ENCODE measurements at regions not wholly inside any gene's neighbourhood (a gene's known extent, or its start where the extent isn't known, plus 50 kb on each side); places are given as distances from the start of the nearest gene placed in this dataset.

DNA sequence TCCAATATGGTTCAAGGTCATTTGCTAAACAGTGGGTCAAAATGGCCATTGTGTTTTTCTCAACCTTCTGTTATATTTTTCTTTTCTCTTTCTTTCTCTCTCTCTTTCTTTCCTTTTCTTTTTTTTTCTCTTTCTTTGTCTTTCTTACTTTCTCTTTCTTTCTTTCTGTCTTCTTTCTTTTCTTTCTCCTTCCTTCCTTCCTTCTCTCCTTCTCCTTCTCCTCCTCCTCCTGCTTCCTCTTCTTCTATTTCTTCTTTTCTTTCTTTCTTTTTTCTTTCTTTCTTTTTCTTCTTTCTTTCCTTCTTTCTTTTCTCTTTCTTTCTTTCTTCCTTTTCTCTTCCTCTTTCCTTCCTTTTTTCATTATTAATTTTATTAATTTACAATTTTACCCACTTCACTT is 619.5 kb downstream of the IRX1 start:
- no peak for DNase-seq
- in situ Hi-C loops (cut with HindIII; ENCODE audit: low pct_ligation_motif_present, low sequenced_read_pairs) = no loop called here
- TF ChIP-seq, protein P1, sequence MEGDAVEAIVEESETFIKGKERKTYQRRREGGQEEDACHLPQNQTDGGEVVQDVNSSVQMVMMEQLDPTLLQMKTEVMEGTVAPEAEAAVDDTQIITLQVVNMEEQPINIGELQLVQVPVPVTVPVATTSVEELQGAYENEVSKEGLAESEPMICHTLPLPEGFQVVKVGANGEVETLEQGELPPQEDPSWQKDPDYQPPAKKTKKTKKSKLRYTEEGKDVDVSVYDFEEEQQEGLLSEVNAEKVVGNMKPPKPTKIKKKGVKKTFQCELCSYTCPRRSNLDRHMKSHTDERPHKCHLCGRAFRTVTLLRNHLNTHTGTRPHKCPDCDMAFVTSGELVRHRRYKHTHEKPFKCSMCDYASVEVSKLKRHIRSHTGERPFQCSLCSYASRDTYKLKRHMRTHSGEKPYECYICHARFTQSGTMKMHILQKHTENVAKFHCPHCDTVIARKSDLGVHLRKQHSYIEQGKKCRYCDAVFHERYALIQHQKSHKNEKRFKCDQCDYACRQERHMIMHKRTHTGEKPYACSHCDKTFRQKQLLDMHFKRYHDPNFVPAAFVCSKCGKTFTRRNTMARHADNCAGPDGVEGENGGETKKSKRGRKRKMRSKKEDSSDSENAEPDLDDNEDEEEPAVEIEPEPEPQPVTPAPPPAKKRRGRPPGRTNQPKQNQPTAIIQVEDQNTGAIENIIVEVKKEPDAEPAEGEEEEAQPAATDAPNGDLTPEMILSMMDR (IDR thresholded peaks at IDR 0.05; ENCODE audit: low read depth, low read length, missing control alignments) = no peak
- Histone ChIP-seq H3K27ac (no peak overlapping the region), H3K4me3 (ENCODE audit: low read depth, low read length) (no peak overlapping the region), H3K36me3 (replicated peaks) (no peaks in the 10 kb centered on the region), H3K27me3 (replicated peaks) (no peaks in the 10 kb centered on the region)

DNA sequence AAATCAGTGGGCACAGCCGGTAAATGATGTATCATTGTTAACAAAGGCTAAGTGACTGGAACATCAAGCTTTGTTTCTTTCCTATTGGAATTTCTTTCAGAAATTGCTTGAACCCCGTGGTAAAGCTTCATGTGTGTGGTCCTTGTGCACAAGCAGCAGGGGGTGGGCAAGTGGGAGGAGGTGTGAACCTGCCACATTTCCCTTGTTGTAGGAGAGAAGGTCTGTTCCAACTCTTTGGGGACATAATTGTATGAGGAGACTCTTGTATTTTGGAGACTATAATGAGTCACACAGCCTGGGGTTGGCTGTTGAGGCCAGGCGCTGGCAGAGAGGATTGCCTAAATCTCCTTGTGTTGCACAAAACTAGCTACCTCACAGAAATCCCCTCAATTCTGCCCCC is 620.5 kb downstream of the IRX1 start:
- DNase-seq = no peak
- Histone ChIP-seq H3K36me3 (replicated peaks) (no peaks in the 10 kb centered on the region), H3K4me3 (ENCODE audit: low read depth, low read length) (no peak overlapping the region), H3K27me3 (replicated peaks) (no peaks in the 10 kb centered on the region), H3K27ac (no peak overlapping the region)
- in situ Hi-C loops (cut with HindIII; ENCODE audit: low pct_ligation_motif_present, low sequenced_read_pairs) = no loop called here
- TF ChIP-seq, protein P1 (IDR thresholded peaks at IDR 0.05; ENCODE audit: low read depth, low read length, missing control alignments) = no peak

DNA sequence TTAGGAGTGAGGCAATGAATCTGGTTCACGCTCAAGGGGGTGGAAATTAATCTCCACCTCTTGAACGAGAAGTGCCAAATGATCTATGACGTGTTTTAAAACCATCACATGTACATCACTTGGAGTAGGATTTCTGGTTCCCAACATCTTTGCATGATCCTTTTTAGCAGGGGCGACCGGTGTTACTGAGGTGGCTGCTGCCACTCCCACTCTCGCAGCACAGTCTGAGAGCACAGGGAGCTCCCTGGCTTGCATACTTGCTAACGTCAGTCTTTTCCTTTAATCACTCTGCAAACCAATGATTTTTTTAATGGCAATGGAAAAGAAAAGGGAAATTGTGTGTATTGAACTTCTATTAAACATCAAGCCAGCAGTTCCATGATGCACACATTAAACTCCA is 624.4 kb downstream of the IRX1 start:
- no peak overlapping the region for H3K27ac ChIP-seq
- no peaks in the 10 kb centered on the region for H3K27me3 ChIP-seq (replicated peaks)
- H3K36me3 ChIP-seq (replicated peaks) = no peaks in the 10 kb centered on the region
- no peak for DNase-seq
- in situ Hi-C loops (cut with HindIII; ENCODE audit: low pct_ligation_motif_present, low sequenced_read_pairs) = no loop called here
- TF ChIP-seq, protein P1 (IDR thresholded peaks at IDR 0.05; ENCODE audit: low read depth, low read length, missing control alignments) = no peak
- no peak overlapping the region for H3K4me3 ChIP-seq (ENCODE audit: low read depth, low read length)

DNA sequence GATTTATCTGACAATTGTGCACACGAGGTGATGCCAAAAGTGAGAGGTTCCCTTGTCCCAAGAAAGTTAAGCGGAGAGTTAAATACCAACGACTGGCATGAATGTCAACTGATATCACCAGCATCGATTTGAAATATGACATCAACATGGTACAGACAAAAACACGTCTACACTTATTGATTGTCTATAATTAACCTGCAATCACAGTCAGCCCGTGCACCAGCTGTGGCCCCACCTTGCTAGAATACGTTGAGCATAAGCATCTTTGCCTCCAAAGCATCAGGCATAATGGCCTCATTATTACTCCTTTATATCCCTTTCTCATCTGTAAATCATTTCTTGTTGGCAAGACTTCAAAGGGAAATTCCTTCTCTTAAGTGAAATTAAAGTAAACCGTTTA is 625.4 kb downstream of the IRX1 start:
- in situ Hi-C loops (cut with HindIII; ENCODE audit: low pct_ligation_motif_present, low sequenced_read_pairs) = no loop called here
- no peaks in the 10 kb centered on the region for H3K36me3 ChIP-seq (replicated peaks)
- TF ChIP-seq, protein P1 (IDR thresholded peaks at IDR 0.05; ENCODE audit: low read depth, low read length, missing control alignments) = no peak
- H3K27me3 ChIP-seq (replicated peaks) = no peaks in the 10 kb centered on the region
- no peak for DNase-seq
- H3K4me3 ChIP-seq (ENCODE audit: low read depth, low read length) = no peak overlapping the region
- no peak overlapping the region for H3K27ac ChIP-seq

DNA sequence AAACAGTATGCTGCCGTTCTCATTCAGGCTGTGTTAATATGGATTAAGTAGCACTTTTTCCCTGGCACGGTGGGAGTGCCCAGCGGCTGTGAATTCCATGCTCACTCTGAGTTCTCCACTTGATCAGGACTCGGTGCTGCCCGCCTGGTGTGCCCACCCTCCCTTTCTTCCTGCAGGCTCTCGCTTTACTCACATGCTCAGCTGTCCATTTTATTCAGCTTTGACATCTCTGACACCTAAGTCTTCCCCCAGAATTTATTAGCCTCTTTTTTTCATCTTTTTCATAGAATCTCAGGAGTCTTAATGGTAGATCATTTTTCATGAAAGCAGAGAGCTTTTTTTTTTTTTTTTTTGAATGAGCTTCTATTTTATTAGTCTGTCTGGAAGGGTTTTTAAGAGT is 626.5 kb downstream of the IRX1 start:
- Histone ChIP-seq H3K27ac (no peak overlapping the region), H3K36me3 (replicated peaks) (no peaks in the 10 kb centered on the region), H3K4me3 (ENCODE audit: low read depth, low read length) (no peak overlapping the region), H3K27me3 (replicated peaks) (no peaks in the 10 kb centered on the region)
- in situ Hi-C loops (cut with HindIII; ENCODE audit: low pct_ligation_motif_present, low sequenced_read_pairs) = no loop called here
- TF ChIP-seq, protein P1 (IDR thresholded peaks at IDR 0.05; ENCODE audit: low read depth, low read length, missing control alignments) = no peak
- DNase-seq = no peak

DNA sequence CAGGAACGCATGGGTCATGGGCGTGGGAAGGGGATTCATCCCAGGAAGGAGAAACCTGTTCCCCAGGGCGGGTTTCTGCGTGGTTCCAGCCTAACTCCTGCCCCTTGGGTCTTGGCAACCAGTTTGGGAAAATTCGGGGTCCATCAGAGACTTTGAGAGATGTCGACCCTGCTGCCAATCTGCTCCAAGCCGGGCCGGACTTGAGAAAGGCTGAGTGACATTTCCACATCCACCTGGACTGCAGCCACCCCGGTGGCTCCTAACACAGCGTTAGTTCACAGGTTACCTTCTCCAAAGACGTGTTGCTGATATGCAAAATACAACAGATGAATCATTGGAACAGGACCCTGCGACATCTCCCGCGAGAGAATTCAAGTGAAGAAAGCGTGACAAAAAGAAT is 627.2 kb downstream of the IRX1 start:
- DNase-seq = no peak
- in situ Hi-C loops (cut with HindIII; ENCODE audit: low pct_ligation_motif_present, low sequenced_read_pairs) = no loop called here
- H3K36me3 ChIP-seq (replicated peaks) = no peaks in the 10 kb centered on the region
- H3K27me3 ChIP-seq (replicated peaks) = no peaks in the 10 kb centered on the region
- no peak overlapping the region for H3K4me3 ChIP-seq (ENCODE audit: low read depth, low read length)
- TF ChIP-seq, protein P1 (IDR thresholded peaks at IDR 0.05; ENCODE audit: low read depth, low read length, missing control alignments) = no peak
- no peak overlapping the region for H3K27ac ChIP-seq
